Colonic mucosa (tissue), 4 donors: ENCODE measurements at regions not wholly inside any gene's neighbourhood (a gene's known extent, or its start where the extent isn't known, plus 50 kb on each side); places are given as distances from the start of the nearest gene placed in this dataset.

Source experiments
- DNase-seq: peaks from one replicate; pipeline ENCODE4 v3.0.0-alpha.2; 2020
- H3K27ac ChIP-seq: fragments of 200-600 bp; one replicate; pipeline ENCODE4 v1.8.0; 2021
- H3K27me3 ChIP-seq: fragments of 200-600 bp; one replicate; pipeline ENCODE4 v1.8.0; 2021
- H3K36me3 ChIP-seq: fragments of 200-600 bp; one replicate; pipeline ENCODE4 v1.8.0; 2021
- H3K4me1 ChIP-seq: fragments of 200-600 bp; one replicate; pipeline ENCODE4 v1.8.0; 2021; ENCODE audit warnings: mild to moderate bottlenecking
- H3K4me3 ChIP-seq: fragments of 200-600 bp; one replicate; pipeline ENCODE4 v1.8.0; 2021
- H3K9ac ChIP-seq, 2 donors: one replicate each; pipeline ENCODE4 v1.7.0; 2013; ENCODE audit warnings: control low read depth in 2 of 2, low read depth in 2 of 2, low read length in 2 of 2
- H3K9me3 ChIP-seq: fragments of 200-600 bp; one replicate; pipeline ENCODE4 v1.8.0; 2021
- CTCF ChIP-seq: fragments of 200-600 bp; IDR thresholded peaks from one replicate; pipeline ENCODE4 v1.8.0; 2022; ENCODE audit warnings: antibody characterized with exemption, mild to moderate bottlenecking
- intact Hi-C: fragments of 100-400 bp; cut with DNase I; formaldehyde crosslinking; loops from one replicate; pipeline ENCODE4 v1.14.1; 2022
- donor health status: healthy.
- donor health status: DM: no; HTN: no; CAD: no.
- donor health status: DM: no; HTN: no; CAD: no.

GRCh38 chr12:73529954-73530353 is 1007.7 kb upstream of the ATXN7L3B start:
- no peak for TF ChIP-seq CTCF
- Histone ChIP-seq H3K27me3 (no peaks in the 10 kb centered on the region), H3K4me1 (no peaks in the 10 kb centered on the region), H3K27ac (no peak overlapping the region), H3K9me3 (no peaks in the 10 kb centered on the region), H3K36me3 (no peaks in the 10 kb centered on the region), H3K4me3 (no peak overlapping the region), H3K9ac (no peak overlapping the region)
- intact Hi-C loops, result no loop called here
- DNase-seq, result no peak

- TF ChIP-seq CTCF, result no peak
- no peaks in the 10 kb centered on the region for H3K36me3 ChIP-seq
- no peak overlapping the region for H3K9ac ChIP-seq
- H3K4me1 ChIP-seq, result no peaks in the 10 kb centered on the region
- intact Hi-C loops, result no loop called here
- H3K4me3 ChIP-seq, result no peak overlapping the region
- no peak for DNase-seq
- H3K9me3 ChIP-seq, result no peaks in the 10 kb centered on the region
- H3K27me3 ChIP-seq, result no peaks in the 10 kb centered on the region
- H3K27ac ChIP-seq, result no peak overlapping the region
These were observed 1005.9 kb upstream of the ATXN7L3B start for GRCh38 chr12:73531752-73532151.

GRCh38 chr12:73547421-73547820 is 990.2 kb upstream of the ATXN7L3B start:
- Histone ChIP-seq H3K9me3 (no peaks in the 10 kb centered on the region), H3K4me1 (no peaks in the 10 kb centered on the region)
- intact Hi-C loops, result no loop called here

GRCh38 chr12:73585136-73585535 is 952.5 kb upstream of the ATXN7L3B start:
- no peak for DNase-seq
- no peak for TF ChIP-seq CTCF
- Histone ChIP-seq H3K9me3 (no peaks in the 10 kb centered on the region), H3K36me3 (no peaks in the 10 kb centered on the region), H3K4me1 (no peaks in the 10 kb centered on the region), H3K4me3 (no peak overlapping the region), H3K9ac (no peak overlapping the region), H3K27me3 (no peaks in the 10 kb centered on the region), H3K27ac (no peak overlapping the region)
- intact Hi-C loops, result no loop called here

More at GRCh38 chr12:73547421-73547820, 990.2 kb upstream of the ATXN7L3B start:
- DNase-seq, result no peak
- H3K36me3 ChIP-seq, result no peaks in the 10 kb centered on the region
- no peak overlapping the region for H3K4me3 ChIP-seq
- no peak for TF ChIP-seq CTCF
- no peak overlapping the region for H3K27ac ChIP-seq
- no peaks in the 10 kb centered on the region for H3K27me3 ChIP-seq
- H3K9ac ChIP-seq, result no peak overlapping the region

- no peak for TF ChIP-seq CTCF
- Histone ChIP-seq H3K9ac (no peak overlapping the region), H3K27me3 (no peaks in the 10 kb centered on the region), H3K4me3 (no peak overlapping the region), H3K27ac (no peak overlapping the region), H3K36me3 (no peaks in the 10 kb centered on the region), H3K9me3 (no peaks in the 10 kb centered on the region), H3K4me1 (no peaks in the 10 kb centered on the region)
- intact Hi-C loops, result no loop called here
- DNase-seq, result no peak
These were observed 948.4 kb upstream of the ATXN7L3B start for GRCh38 chr12:73589220-73589619.

- no peak overlapping the region for H3K4me3 ChIP-seq
- intact Hi-C loops, result no loop called here
- no peak for TF ChIP-seq CTCF
These were observed 939.0 kb upstream of the ATXN7L3B start for GRCh38 chr12:73598626-73599025.

More at GRCh38 chr12:73598626-73599025, 939.0 kb upstream of the ATXN7L3B start:
- DNase-seq, result no peak
- no peaks in the 10 kb centered on the region for H3K4me1 ChIP-seq
- H3K27ac ChIP-seq, result no peak overlapping the region
- no peaks in the 10 kb centered on the region for H3K9me3 ChIP-seq
- H3K9ac ChIP-seq, result no peak overlapping the region
- no peaks in the 10 kb centered on the region for H3K27me3 ChIP-seq
- H3K36me3 ChIP-seq, result no peaks in the 10 kb centered on the region
